ENCODE measurements at regions not wholly inside any gene's neighbourhood (a gene's known extent, or its start where the extent isn't known, plus 50 kb on each side); places are given as distances from the start of the nearest gene placed in this dataset.
A peak's percentile ranks its signal among the peaks of the same experiment; 100 is the strongest.

- TF ChIP-seq, protein P1, sequence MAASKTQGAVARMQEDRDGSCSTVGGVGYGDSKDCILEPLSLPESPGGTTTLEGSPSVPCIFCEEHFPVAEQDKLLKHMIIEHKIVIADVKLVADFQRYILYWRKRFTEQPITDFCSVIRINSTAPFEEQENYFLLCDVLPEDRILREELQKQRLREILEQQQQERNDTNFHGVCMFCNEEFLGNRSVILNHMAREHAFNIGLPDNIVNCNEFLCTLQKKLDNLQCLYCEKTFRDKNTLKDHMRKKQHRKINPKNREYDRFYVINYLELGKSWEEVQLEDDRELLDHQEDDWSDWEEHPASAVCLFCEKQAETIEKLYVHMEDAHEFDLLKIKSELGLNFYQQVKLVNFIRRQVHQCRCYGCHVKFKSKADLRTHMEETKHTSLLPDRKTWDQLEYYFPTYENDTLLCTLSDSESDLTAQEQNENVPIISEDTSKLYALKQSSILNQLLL (CRISPR knock-in tag; IDR thresholded peaks at IDR 0.05; ENCODE audit: borderline replicate concordance): no peak
- TF ChIP-seq TAF1 (IDR thresholded peaks at IDR 0.05; ENCODE audit: control insufficient read depth, extremely low read depth, insufficient read depth, low read length, severe bottlenecking) (no peak), RBM17 (IDR thresholded peaks at IDR 0.05; ENCODE audit: borderline replicate concordance, low read depth, low read length) (no peak), TEAD4 (IDR thresholded peaks at IDR 0.05; ENCODE audit: low read length) (peak; percentile 34; the same call in 1 of the 2 replicates), TEAD4 (CRISPR knock-in tag; IDR thresholded peaks at IDR 0.05; ENCODE audit: borderline replicate concordance) (no peak), CC2D1A (IDR thresholded peaks at IDR 0.05) (no peak), HDAC3 (IDR thresholded peaks at IDR 0.05; ENCODE audit: borderline replicate concordance, partially characterized antibody) (no peak), JUN (IDR thresholded peaks at IDR 0.05; ENCODE audit: borderline replicate concordance, low read depth, low read length) (0 out of 2 replicates have a peak, but pooled peaks have one; percentile 56), JUN (CRISPR knock-in tag; IDR thresholded peaks at IDR 0.05; ENCODE audit: borderline replicate concordance) (no peak), BDP1 (IDR thresholded peaks at IDR 0.05; ENCODE audit: insufficient read depth, insufficient read length) (no peak), ZNF717 (CRISPR knock-in tag; IDR thresholded peaks at IDR 0.05) (no peak), ILK (tag; IDR thresholded peaks at IDR 0.05; ENCODE audit: borderline replicate concordance, low read depth) (no peak), ZNF239 (CRISPR knock-in tag; IDR thresholded peaks at IDR 0.05) (no peak), RBM15 (IDR thresholded peaks at IDR 0.05; ENCODE audit: insufficient read depth, low read length) (no peak), EGR1 (conservative IDR thresholded peaks at IDR 0.05) (peak; percentile 94), ZNF696 (CRISPR knock-in tag; conservative IDR thresholded peaks at IDR 0.05) (no peak), ARHGAP35 (IDR thresholded peaks at IDR 0.05; ENCODE audit: partially characterized antibody) (no peak)
- TF ChIP-seq, protein P2, sequence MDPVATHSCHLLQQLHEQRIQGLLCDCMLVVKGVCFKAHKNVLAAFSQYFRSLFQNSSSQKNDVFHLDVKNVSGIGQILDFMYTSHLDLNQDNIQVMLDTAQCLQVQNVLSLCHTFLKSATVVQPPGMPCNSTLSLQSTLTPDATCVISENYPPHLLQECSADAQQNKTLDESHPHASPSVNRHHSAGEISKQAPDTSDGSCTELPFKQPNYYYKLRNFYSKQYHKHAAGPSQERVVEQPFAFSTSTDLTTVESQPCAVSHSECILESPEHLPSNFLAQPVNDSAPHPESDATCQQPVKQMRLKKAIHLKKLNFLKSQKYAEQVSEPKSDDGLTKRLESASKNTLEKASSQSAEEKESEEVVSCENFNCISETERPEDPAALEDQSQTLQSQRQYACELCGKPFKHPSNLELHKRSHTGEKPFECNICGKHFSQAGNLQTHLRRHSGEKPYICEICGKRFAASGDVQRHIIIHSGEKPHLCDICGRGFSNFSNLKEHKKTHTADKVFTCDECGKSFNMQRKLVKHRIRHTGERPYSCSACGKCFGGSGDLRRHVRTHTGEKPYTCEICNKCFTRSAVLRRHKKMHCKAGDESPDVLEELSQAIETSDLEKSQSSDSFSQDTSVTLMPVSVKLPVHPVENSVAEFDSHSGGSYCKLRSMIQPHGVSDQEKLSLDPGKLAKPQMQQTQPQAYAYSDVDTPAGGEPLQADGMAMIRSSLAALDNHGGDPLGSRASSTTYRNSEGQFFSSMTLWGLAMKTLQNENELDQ (CRISPR knock-in tag; IDR thresholded peaks at IDR 0.05; ENCODE audit: borderline replicate concordance): no peak
- TF ChIP-seq, protein P3, sequence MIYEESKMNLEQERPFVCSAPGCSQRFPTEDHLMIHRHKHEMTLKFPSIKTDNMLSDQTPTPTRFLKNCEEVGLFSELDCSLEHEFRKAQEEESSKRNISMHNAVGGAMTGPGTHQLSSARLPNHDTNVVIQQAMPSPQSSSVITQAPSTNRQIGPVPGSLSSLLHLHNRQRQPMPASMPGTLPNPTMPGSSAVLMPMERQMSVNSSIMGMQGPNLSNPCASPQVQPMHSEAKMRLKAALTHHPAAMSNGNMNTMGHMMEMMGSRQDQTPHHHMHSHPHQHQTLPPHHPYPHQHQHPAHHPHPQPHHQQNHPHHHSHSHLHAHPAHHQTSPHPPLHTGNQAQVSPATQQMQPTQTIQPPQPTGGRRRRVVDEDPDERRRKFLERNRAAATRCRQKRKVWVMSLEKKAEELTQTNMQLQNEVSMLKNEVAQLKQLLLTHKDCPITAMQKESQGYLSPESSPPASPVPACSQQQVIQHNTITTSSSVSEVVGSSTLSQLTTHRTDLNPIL (CRISPR knock-in tag; IDR thresholded peaks at IDR 0.05): no peak
- TF ChIP-seq, protein P4, sequence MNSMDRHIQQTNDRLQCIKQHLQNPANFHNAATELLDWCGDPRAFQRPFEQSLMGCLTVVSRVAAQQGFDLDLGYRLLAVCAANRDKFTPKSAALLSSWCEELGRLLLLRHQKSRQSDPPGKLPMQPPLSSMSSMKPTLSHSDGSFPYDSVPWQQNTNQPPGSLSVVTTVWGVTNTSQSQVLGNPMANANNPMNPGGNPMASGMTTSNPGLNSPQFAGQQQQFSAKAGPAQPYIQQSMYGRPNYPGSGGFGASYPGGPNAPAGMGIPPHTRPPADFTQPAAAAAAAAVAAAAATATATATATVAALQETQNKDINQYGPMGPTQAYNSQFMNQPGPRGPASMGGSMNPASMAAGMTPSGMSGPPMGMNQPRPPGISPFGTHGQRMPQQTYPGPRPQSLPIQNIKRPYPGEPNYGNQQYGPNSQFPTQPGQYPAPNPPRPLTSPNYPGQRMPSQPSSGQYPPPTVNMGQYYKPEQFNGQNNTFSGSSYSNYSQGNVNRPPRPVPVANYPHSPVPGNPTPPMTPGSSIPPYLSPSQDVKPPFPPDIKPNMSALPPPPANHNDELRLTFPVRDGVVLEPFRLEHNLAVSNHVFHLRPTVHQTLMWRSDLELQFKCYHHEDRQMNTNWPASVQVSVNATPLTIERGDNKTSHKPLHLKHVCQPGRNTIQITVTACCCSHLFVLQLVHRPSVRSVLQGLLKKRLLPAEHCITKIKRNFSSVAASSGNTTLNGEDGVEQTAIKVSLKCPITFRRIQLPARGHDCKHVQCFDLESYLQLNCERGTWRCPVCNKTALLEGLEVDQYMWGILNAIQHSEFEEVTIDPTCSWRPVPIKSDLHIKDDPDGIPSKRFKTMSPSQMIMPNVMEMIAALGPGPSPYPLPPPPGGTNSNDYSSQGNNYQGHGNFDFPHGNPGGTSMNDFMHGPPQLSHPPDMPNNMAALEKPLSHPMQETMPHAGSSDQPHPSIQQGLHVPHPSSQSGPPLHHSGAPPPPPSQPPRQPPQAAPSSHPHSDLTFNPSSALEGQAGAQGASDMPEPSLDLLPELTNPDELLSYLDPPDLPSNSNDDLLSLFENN (IDR thresholded peaks at IDR 0.05; ENCODE audit: low read depth in 2 of 2, low read length in 2 of 2): no peak
Measured at GRCh38 chr6:140485740-140486449, 1111.4 kb upstream of the CITED2 start (continued).

Measured in K562 (cell line).